H1 (cell line): ENCODE measurements at regions not wholly inside any gene's neighbourhood (a gene's known extent, or its start where the extent isn't known, plus 50 kb on each side); places are given as distances from the start of the nearest gene placed in this dataset.

Experiments
- CTCF ChIA-PET: fragments of 300-600 bp; sonication (Branson Sonifier 250); formaldehyde crosslinking; loops from one replicate; lab custom pipeline; 2021; ENCODE audit not compliant: partially characterized antibody; lab: Charles Lee
- POLR2A ChIA-PET: fragments of 300-600 bp; sonication (Branson Sonifier 250); formaldehyde crosslinking; loops from one replicate; lab custom pipeline; 2021; ENCODE audit warnings: inconsistent platforms; ENCODE audit not compliant: partially characterized antibody; lab: Charles Lee
- DNase-seq, 2 experiments: peaks; one replicate each; pipeline versions ENCODE4 v3.0.0 to v3.0.0-alpha.2; 2010 to 2022; ENCODE audit warnings: low spot score in 2 of 2, low read depth in 1 of 2, mixed read lengths in 1 of 2
- FAIRE-seq: peaks from 2 replicates; lab custom pipeline; 2011; peaks lifted over from hg19 to GRCh38; lab: Jason Lieb, UNC
- H2AFZ ChIP-seq: 2 replicates; pipeline ENCODE4 v1.8.1; 2012; ENCODE audit warnings: low read length, inconsistent platforms
- H2AK5ac ChIP-seq: 2 replicates; pipeline ENCODE4 v1.6.1; 2013; ENCODE audit warnings: low read depth, low read length
- H2BK120ac ChIP-seq: replicated peaks from 2 replicates; pipeline ENCODE3; 2013; ENCODE audit warnings: low read depth, low read length, inconsistent platforms
- H2BK12ac ChIP-seq: 2 replicates; pipeline ENCODE4 v1.6.1; 2013; ENCODE audit warnings: low read depth, low read length
- H2BK15ac ChIP-seq: 2 replicates; pipeline ENCODE4 v1.6.1; 2013; ENCODE audit warnings: low read length
- H2BK20ac ChIP-seq: 2 replicates; pipeline ENCODE4 v1.6.1; 2013; ENCODE audit warnings: low read length
- H2BK5ac ChIP-seq: 2 replicates; pipeline ENCODE4 v1.6.1; 2013; ENCODE audit warnings: low read depth, low read length
- H3K14ac ChIP-seq: 2 replicates; pipeline ENCODE4 v1.6.1; 2013; ENCODE audit warnings: inconsistent platforms; ENCODE audit not compliant: insufficient read length
- H3K18ac ChIP-seq: 2 replicates; pipeline ENCODE4 v1.6.1; 2013; ENCODE audit warnings: low read length; ENCODE audit errors: extremely low read depth
- H3K23ac ChIP-seq: 2 replicates; pipeline ENCODE4 v1.6.1; 2013; ENCODE audit warnings: inconsistent platforms; ENCODE audit not compliant: insufficient read length
- H3K23me2 ChIP-seq: 2 replicates; pipeline ENCODE4 v1.6.1; 2013; ENCODE audit warnings: low read depth, low read length
- H3K27ac ChIP-seq: 2 replicates; pipeline ENCODE4 v1.6.1; 2011; ENCODE audit warnings: low read depth, low read length, inconsistent platforms
- H3K27me3 ChIP-seq, 4 experiments: replicated peaks in 1 of 4; 1 replicate in 1 of 4; 2 replicates in 3 of 4; pipeline versions ENCODE4 v1.6.1 to v1.8.1; 2011 to 2013; ENCODE audit warnings: low read length in 3 of 4, mild to moderate bottlenecking in 3 of 4, inconsistent platforms in 2 of 4, mixed read lengths in 2 of 4, moderate library complexity in 1 of 4; ENCODE audit not compliant: control insufficient read depth in 3 of 4, insufficient read depth in 3 of 4; ENCODE audit errors: extremely low read depth in 1 of 4
- H3K36me3 ChIP-seq, 4 experiments: 2 replicates each; pipeline versions ENCODE4 v1.6.1 to v1.8.1; 2011 to 2013; ENCODE audit warnings: mild to moderate bottlenecking in 4 of 4, low read length in 3 of 4, moderate library complexity in 2 of 4, control low read depth in 1 of 4, inconsistent platforms in 1 of 4; ENCODE audit not compliant: insufficient read depth in 4 of 4, control insufficient read depth in 2 of 4
- H3K4ac ChIP-seq: replicated peaks from 2 replicates; pipeline ENCODE3; 2013; ENCODE audit warnings: low read length, low read depth, mixed read lengths, inconsistent platforms; ENCODE audit not compliant: insufficient read length
- H3K4me1 ChIP-seq, 4 experiments: replicated peaks in 1 of 4; 1 replicate in 1 of 4; 2 replicates in 3 of 4; pipeline versions ENCODE4 v1.6.1 to v1.8.1; 2011 to 2013; ENCODE audit warnings: low read length in 3 of 4, inconsistent platforms in 2 of 4, mixed read lengths in 1 of 4; ENCODE audit not compliant: insufficient read depth in 4 of 4, control insufficient read depth in 3 of 4
- H3K4me2 ChIP-seq, 2 experiments: 2 replicates each; pipeline versions ENCODE4 v1.6.1 to v1.8.1; 2011 to 2013; ENCODE audit warnings: low read depth in 2 of 2, low read length in 2 of 2, control low read depth in 1 of 2, inconsistent platforms in 1 of 2, mild to moderate bottlenecking in 1 of 2; ENCODE audit not compliant: insufficient read depth in 1 of 2
- H3K4me3 ChIP-seq, 4 experiments: fragments of 200-600, 300-600 bp in 1 of 4; sonication (generic), shearing (Covaris generic), sonication (Bioruptor Twin) in 1 of 4; 2 replicates each; pipeline versions ENCODE4 v1.5.1 to v1.8.1; 2011 to 2016; ENCODE audit warnings: low read length in 4 of 4, low read depth in 3 of 4, control low read depth in 2 of 4, inconsistent platforms in 2 of 4, mild to moderate bottlenecking in 2 of 4, mixed read lengths in 1 of 4, moderate library complexity in 1 of 4; ENCODE audit not compliant: insufficient read depth in 2 of 4; ENCODE audit errors: extremely low read depth in 1 of 4
- H3K56ac ChIP-seq: replicated peaks from 2 replicates; pipeline ENCODE3; 2013; ENCODE audit warnings: low read depth, mild to moderate bottlenecking, mixed read lengths, low read length, inconsistent platforms; ENCODE audit not compliant: insufficient read length
- H3K79me1 ChIP-seq: 2 replicates; pipeline ENCODE4 v1.6.1; 2013; ENCODE audit warnings: low read depth, low read length, control low read depth
- H3K79me2 ChIP-seq, 2 experiments: 2 replicates each; pipeline versions ENCODE4 v1.6.1 to v1.8.1; 2012 to 2013; ENCODE audit warnings: low read length in 2 of 2, mild to moderate bottlenecking in 2 of 2, inconsistent platforms in 1 of 2; ENCODE audit not compliant: insufficient read depth in 2 of 2, control insufficient read depth in 1 of 2
- H3K9ac ChIP-seq, 4 experiments: replicated peaks in 1 of 4; 1 replicate in 1 of 4; 2 replicates in 3 of 4; pipeline versions ENCODE4 v1.6.1 to v1.8.1; 2011 to 2013; ENCODE audit warnings: low read depth in 3 of 4, low read length in 3 of 4, control low read depth in 2 of 4, mild to moderate bottlenecking in 2 of 4, moderate library complexity in 2 of 4, inconsistent platforms in 1 of 4; ENCODE audit errors: extremely low read depth in 1 of 4
- H3K9me3 ChIP-seq, 2 experiments: 2 replicates each; pipeline versions ENCODE4 v1.6.1 to v1.8.1; 2012 to 2013; ENCODE audit warnings: mild to moderate bottlenecking in 2 of 2, moderate library complexity in 2 of 2, control low read depth in 1 of 2, inconsistent platforms in 1 of 2, low read depth in 1 of 2, low read length in 1 of 2, mixed read lengths in 1 of 2; ENCODE audit not compliant: insufficient read depth in 2 of 2
- H4K20me1 ChIP-seq, 2 experiments: replicated peaks in 1 of 2; 2 replicates each; pipeline versions ENCODE3 to v1.8.1; 2011 to 2013; ENCODE audit warnings: inconsistent platforms in 2 of 2, low read length in 2 of 2, mild to moderate bottlenecking in 1 of 2; ENCODE audit not compliant: insufficient read depth in 2 of 2, control insufficient read depth in 1 of 2
- H4K5ac ChIP-seq: 2 replicates; pipeline ENCODE4 v1.6.1; 2013; ENCODE audit warnings: low read length, low read depth, mixed read lengths, inconsistent platforms; ENCODE audit not compliant: insufficient read length
- H4K8ac ChIP-seq: 2 replicates; pipeline ENCODE4 v1.8.0; 2013; ENCODE audit warnings: mild to moderate bottlenecking, moderate library complexity, low read length, inconsistent platforms; ENCODE audit not compliant: insufficient read depth; ENCODE audit errors: extremely low read depth
- H4K91ac ChIP-seq: replicated peaks from 2 replicates; pipeline ENCODE3; 2013; ENCODE audit warnings: low read length, mixed read lengths, inconsistent platforms; ENCODE audit not compliant: insufficient read length
- BRCA1 ChIP-seq: IDR thresholded peaks from 2 replicates; pipeline ENCODE4 v1.6.1; 2012; ENCODE audit warnings: low read depth, low read length, improper control_type of control experiment
- CTCF ChIP-seq, 3 experiments: IDR thresholded peaks; 1 replicate in 2 of 3; 2 replicates in 1 of 3; pipeline versions ENCODE4 v1.5.1 to v1.6.1; 2011; ENCODE audit warnings: low read length in 3 of 3, mild to moderate bottlenecking in 3 of 3, inconsistent platforms in 2 of 3, low read depth in 1 of 3, moderate library complexity in 1 of 3; ENCODE audit not compliant: insufficient read depth in 1 of 3; ENCODE audit errors: control extremely low read depth in 1 of 3
- E2F6 ChIP-seq: IDR thresholded peaks from 2 replicates; pipeline ENCODE4 v1.6.1; 2012; ENCODE audit warnings: inconsistent platforms
- HDAC6 ChIP-seq: IDR thresholded peaks from one replicate; pipeline ENCODE4 v1.7.1; 2012; ENCODE audit warnings: low read depth, mild to moderate bottlenecking, inconsistent platforms, low read length, moderate library complexity
- KDM4A ChIP-seq: IDR thresholded peaks from one replicate; pipeline ENCODE4 v1.7.1; 2012; ENCODE audit warnings: low read depth, mild to moderate bottlenecking, moderate library complexity, low read length, inconsistent platforms; ENCODE audit not compliant: severe bottlenecking
- POLR2AphosphoS5 ChIP-seq: IDR thresholded peaks from 2 replicates; pipeline ENCODE4 v1.6.1; 2011; ENCODE audit warnings: low read depth, low read length
- YY1 ChIP-seq: IDR thresholded peaks from 2 replicates; pipeline ENCODE4 v1.6.1; 2011; ENCODE audit warnings: low read depth, mild to moderate bottlenecking, low read length
- WGBS, 2 experiments: shearing (Covaris generic) in 1 of 2; methylation state at CpG; one replicate each; pipeline versions ENCODE4 v1.1.6 to v1.1.7; 2013 to 2015; ENCODE audit warnings: low lambda C conversion rate in 2 of 2, mixed read lengths in 2 of 2, inconsistent platforms in 1 of 2, low coverage in 1 of 2, missing lambda C conversion rate in 1 of 2; ENCODE audit not compliant: insufficient replicate concordance in 2 of 2, insufficient coverage in 1 of 2, insufficient read length in 1 of 2; ENCODE audit errors: extremely low coverage in 1 of 2, missing lambda C conversion rate in 1 of 2; 5-methylcytosine and 5-hydroxymethylcytosine counted together

DNA sequence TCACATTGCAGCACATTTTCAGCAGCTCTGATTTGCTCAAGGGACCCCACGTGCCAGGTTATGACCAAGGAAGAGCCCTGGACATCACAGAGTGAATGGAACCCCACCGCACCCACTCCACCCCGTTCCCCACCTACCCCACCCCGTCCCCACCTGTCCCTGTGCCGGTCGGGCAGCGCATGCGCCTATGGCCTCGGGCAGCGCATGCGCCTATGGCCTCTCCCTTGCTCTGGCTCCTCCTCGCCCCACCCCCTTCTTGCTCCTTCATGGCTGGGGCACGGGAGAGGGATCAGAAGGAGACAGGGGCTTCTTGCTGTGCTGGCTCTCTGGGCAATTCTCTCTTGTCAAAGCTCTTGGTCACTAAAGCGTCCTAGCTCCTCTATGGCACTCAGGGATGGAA, 371.8 kb upstream of the HS6ST1 start:
- Histone ChIP-seq H3K56ac (no peak overlapping the region), H2AK5ac (no peak overlapping the region), H2BK120ac (no peak overlapping the region), H4K8ac (no peak overlapping the region), H3K27me3 (no peaks in the 10 kb centered on the region; a peak in 1 of 7 replicates), H4K20me1 (no peaks in the 10 kb centered on the region), H3K4me3 (no peak overlapping the region), H3K23ac (no peak overlapping the region), H2BK15ac (no peak overlapping the region), H3K4me1 (peaks cover 0 to 3% (median 1%) of the 10 kb centered on the region in 4 experiments; a peak in 3 of 7 replicates), H3K79me1 (no peaks in the 10 kb centered on the region), H3K4ac (no peak overlapping the region), H4K5ac (no peak overlapping the region), H3K36me3 (no peaks in the 10 kb centered on the region), H3K18ac (no peak overlapping the region), H4K91ac (no peak overlapping the region), H3K79me2 (no peaks in the 10 kb centered on the region), H3K9ac (no peak overlapping the region), H3K9me3 (no peaks in the 10 kb centered on the region; a peak in 1 of 4 replicates), H2AFZ (no peak overlapping the region), H2BK20ac (no peak overlapping the region), H3K27ac (no peak overlapping the region), H2BK5ac (no peak overlapping the region), H3K14ac (no peak overlapping the region), H2BK12ac (no peak overlapping the region), H3K4me2 (no peak overlapping the region), H3K23me2 (no peaks in the 10 kb centered on the region)
- whole genome bisulfite sequencing, 2 experiments = 91% methylated on average over 6 of the region's 14 CpGs; no CpG with 5 or more reads in 1 of the 2 experiments
- ChIA-PET CTCF (interaction anchor here (1.4 kb wide), 1 partner anchor 24 kb away, joined by 4 read pairs; no protein-coding TSS in a partner anchor), POLR2A (interaction anchor here (0.9 kb wide), 1 partner anchor 51 kb away, joined by 3 read pairs; no protein-coding TSS in a partner anchor)
- no peak for FAIRE-seq
- no peak for DNase-seq
- TF ChIP-seq POLR2AphosphoS5 (no peak), E2F6 (no peak), CTCF (IDR thresholded peaks at IDR 0.05; ENCODE audit: control extremely low read depth in 1 of 3, insufficient read depth in 1 of 3, low read depth in 1 of 3, low read length in 3 of 3) (no peak), YY1 (no peak), BRCA1 (no peak), HDAC6 (no peak), KDM4A (no peak)
